Stimulated activated CD8-positive, alpha-beta memory T cell treated with anti-CD3 and anti-CD28 coated beads, Interleukin-4, amount 100 ng/mL, for 48 hours (primary cell): ENCODE measurements at regions not wholly inside any gene's neighbourhood (a gene's known extent, or its start where the extent isn't known, plus 50 kb on each side); places are given as distances from the start of the nearest gene placed in this dataset.
"Not testable (repeated sequence)": the region's sequence is repeated elsewhere in the genome, so short reads cannot be mapped to it uniquely, and the experiment has no call there.

Source experiments
- DNase-seq: peaks from one replicate; pipeline ENCODE4 v3.0.0-alpha.2; 2020

GRCh38 chr7:113371416-113372043 lies 253.2 kb upstream of the SMIM30 start:
- no peak for DNase-seq

DNA sequence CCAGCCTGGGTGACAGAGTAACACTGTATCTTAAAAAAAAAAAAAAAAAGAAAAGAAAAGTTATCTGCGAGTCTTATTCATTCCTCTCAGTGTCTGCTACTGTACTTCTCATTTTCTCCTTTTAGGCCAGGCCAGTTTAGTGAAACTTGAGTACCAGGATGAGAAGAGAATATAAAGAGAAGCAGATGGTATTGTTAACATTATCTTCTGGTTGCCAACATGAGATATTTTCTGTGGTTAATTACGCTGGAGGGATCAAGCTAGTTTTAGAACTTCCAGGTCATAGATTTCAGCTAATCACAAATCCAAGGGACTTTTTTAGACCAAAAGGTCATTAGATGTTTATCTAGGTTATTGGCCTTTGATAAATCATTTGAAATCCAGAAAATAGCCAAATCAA lies 252.6 kb upstream of the SMIM30 start:
- DNase-seq = no peak

DNA sequence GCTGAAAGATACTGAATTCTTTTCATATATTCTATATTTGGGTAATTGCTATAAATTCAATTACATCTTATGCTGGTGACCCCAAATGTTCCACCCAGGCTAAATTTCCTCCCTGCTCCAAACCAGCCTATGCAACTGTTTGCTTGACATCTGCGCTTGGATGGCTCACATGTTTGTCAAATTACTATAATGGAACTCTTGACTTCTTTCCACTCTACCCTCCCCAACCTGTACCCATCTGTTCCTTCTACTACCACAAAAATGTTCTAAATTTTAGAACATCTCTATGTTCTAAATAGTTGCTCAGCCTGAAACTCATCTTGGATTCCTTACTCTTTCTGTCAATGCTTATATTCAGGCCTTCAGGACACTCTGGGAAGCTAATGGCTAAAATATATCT lies 249.9 kb upstream of the SMIM30 start:
- DNase-seq = no peak

DNA sequence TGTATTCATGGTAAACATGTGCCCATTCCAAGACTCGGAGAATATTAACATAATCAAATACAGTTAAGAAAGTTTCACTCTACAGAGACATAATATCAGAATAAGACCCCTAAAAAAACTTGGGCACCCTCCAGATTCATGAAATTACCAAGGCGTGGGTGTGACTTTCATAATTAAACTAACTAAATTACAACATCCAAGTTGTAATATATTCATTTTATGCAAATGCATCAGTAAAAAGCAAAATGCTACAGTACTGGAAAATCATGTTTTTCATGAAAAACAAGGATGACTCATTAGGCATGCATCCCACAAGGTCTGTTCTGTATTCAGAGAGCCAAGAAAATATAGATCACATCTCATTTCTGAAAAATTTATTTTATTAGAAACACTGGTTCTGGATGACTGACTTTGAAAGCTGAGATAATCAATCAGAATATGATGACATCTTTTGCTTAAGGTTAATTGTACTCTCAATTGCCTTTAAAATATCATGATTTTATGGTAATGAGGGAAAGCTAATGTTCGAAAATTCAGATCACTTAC lies 248.8 kb upstream of the SMIM30 start:
- no peak for DNase-seq

DNA sequence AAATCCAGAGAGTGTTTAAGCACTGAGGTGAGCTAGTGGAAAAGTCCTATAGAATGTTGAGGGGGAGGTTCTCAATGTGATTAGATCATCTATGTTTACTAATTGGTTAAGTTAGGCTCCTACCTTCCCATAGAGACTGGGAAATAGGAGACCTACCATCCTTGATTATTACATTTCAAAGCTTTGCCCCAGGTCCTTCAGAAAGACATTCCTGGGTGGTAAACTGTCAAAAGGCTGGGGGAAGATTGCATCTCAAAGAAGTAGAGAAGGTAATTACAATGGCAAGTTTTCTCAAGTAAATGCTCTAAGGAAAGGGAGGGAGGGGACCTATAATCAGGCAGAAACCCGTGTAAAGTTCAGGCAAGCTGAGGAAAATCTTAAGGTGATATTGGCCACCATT lies 247.8 kb upstream of the SMIM30 start:
- DNase-seq = no peak

GRCh38 chr7:113349339-113349738 lies 231.0 kb upstream of the SMIM30 start:
- no peak for DNase-seq

GRCh38 chr7:113339661-113340060 lies 221.3 kb upstream of the SMIM30 start:
- DNase-seq = no peak

- no peak for DNase-seq
Observed at GRCh38 chr7:113338071-113338696, 219.8 kb upstream of the SMIM30 start.

- not testable (repeated sequence) for DNase-seq
Observed at GRCh38 chr7:113336838-113337237, 218.5 kb upstream of the SMIM30 start.

GRCh38 chr7:113331155-113331898 lies 213.0 kb upstream of the SMIM30 start:
- DNase-seq = no peak

GRCh38 chr7:113321201-113321600 lies 202.8 kb upstream of the SMIM30 start:
- no peak for DNase-seq

GRCh38 chr7:113320419-113320818 lies 202.1 kb upstream of the SMIM30 start:
- no peak for DNase-seq

DNA sequence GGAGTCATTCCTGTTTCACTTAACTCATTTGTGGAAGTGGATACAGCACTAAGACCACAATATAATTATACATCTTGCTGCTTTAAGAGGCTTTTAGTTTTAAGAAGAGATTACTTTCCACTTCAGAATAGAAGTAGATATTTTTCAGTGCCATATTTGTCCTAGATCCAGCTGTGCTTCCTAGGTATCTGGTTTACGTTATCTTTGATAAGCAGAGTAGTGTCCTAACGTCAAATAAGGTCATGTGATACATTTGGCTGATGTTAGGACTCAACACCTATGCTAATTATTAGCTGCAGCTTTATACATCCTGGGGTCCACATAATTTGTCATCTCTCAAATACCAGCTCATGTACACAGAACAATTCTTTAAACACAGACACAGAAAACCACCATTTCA lies 196.2 kb upstream of the SMIM30 start:
- DNase-seq = no peak

DNA sequence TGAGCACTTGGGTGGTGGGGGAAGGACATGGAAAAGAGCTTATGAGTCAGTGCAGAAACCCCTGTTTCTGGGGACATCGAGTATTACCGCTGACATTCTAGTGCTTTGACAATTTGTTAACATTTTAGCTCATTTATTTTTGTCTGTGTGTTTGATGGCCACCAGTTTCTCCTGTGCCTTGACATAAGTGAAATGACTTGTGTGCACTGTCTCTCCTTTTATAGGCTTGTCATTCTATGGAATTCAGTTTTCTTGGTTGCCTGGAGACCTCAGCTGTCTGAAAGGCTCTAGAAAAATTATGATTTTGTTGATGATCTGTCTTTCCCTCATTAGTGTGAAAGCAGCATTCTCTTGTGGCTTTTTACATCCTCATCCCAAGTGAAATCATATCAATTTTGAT lies 190.0 kb upstream of the SMIM30 start:
- no peak for DNase-seq

DNA sequence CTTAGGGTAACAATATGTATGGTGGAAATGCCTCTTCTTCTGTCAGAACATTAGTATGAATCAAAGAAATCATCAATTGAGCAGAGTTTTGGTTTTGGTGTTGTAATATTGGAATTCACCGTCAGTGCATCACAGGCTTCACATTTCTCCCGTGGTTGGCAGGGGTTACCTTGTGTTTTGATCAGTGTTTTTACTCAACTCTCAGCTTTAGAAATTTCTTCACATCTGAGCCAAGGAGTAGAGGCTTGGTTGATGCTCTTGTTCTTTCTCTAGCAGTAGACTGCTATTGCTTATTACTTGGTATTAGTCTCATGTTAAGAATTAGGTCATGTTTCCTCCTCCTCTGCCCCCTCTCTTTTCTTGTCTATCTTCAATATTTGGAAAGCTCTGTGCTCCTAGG lies 188.8 kb upstream of the SMIM30 start:
- DNase-seq = no peak

DNA sequence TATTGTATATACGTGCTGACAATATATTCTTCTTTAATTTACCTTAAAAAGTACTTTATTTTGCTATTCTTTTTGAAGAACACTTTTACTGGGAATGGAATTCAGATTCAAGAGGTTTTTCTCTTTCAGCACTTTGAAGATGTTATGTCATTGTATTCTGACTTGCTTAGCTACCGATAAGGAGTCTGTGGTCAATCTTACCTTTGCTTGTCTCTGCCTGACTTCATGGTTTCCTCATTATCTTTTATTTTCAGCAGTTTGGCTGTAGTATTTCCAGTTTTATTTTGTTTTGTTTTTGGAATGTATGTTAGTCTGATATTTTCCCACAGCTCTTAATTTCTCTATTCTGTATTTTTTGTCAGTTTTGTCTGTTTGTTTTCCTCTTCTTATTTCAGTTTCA lies 187.9 kb upstream of the SMIM30 start:
- no peak for DNase-seq

DNA sequence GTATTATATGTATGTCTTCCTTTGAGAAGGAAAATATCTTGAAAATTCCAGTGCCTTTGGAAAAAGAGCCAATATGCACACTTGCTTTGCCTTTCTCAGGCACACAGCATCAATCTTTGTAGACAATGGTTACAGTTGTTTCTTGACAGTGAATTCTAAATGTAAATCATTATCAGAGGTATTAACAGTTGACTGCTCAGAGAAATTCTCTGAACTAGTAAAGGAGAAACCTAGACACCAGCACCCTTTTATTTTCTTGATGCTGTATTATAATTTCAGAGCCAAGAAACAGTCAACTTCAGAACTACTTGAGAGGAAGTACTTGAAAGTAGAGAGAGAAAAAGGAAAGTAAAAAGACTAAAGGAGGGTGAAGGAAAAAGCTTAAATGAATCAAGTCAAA lies 185.8 kb upstream of the SMIM30 start:
- no peak for DNase-seq

DNA sequence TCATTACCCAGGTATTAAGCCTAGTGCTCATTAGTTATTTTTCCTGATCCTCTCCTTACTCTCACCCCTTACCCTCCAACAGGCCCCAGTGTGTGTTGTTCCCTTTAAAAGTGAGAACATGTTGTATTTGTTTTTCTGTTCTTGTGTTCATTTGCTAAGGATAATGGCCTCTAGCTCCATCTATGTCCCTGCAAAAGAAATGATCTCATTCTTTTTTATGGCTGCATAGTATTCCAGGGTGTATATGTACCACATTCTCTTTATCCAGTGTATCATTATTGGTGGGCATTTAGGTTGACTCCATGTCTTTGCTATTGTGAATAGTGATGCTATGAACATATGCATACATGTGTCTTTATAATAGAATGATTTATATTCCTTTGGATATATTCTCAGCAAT lies 185.0 kb upstream of the SMIM30 start:
- not testable (repeated sequence) for DNase-seq

DNA sequence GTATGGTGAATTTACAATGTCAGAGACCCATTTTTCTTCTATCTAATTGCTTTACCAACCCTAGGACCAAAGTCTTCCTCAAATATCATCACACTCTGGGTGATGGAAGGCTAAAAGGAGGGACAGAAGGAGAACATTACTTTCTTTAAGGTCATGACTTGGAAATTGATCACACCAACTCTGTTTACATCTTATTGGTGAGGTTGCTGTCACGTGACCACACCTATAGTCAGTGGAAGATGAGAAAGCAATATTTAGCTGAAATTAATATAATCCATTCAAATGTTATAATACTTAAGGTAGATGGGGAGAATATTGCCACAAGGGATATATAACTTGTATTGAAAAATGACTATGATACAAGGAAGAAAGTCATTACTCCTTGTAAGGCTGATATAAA lies 183.6 kb upstream of the SMIM30 start:
- DNase-seq = no peak

DNA sequence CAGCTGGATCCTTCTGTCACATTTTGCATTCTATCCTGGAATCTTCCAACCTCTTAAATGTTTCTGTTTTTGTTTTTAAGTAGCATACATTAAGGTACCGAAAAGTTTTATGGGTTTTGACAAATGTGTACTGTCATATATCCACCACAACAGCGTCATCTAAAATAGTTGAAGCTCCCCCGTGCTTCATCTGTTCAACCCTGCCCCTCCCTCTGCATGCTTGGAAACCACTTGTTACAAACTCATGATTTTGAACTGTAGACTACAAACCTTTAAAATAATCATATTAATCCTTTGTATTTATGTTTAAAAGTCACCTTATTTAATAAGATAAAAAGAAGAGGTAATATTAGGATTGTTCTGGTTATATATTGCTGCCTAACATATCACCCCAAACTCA lies 182.8 kb upstream of the SMIM30 start:
- DNase-seq = no peak

DNA sequence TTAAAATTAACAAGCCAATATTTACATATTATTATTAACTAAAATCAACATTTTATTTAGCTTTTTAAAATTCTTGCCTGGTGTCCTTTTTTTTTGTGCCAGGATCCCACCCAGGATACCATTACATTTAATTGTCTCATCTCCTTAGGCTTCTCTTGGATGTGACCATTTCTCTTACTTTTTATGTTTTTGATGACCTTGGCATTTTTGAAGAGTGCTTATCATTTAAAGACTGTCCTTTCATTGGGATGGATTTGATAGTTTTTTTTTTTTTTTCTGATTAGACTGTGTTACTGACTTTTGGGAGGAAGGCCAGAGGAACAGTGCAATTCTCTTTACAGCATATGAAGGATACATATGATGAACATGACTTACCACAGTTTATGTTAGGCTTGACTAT lies 181.4 kb upstream of the SMIM30 start:
- no peak for DNase-seq

- DNase-seq = no peak
Observed at GRCh38 chr7:113298501-113298900, 180.1 kb upstream of the SMIM30 start.

GRCh38 chr7:113294750-113295149 lies 176.4 kb upstream of the SMIM30 start:
- no peak for DNase-seq

DNA sequence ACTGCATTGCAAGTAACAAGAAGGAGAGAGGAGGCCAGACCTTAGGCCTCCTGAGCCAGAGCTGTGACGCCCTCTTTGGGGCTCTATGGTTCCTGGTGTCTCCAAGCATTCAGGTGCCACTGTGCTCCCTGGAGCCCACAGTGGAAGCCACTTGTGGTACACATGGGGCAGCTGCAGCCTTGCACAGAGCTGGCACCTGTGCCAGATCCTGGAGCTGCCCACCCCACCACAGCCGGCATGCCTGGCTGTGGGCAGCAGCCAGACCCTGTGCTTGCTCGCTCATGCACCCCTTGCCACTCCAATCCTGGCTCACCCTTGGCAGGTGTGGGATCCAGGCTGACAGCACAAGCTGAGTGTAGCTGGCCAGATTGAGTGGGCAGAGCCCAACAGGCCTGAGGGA lies 173.8 kb upstream of the SMIM30 start:
- no peak for DNase-seq
